SK-N-MC (cell line): ENCODE measurements at regions not wholly inside any gene's neighbourhood (a gene's known extent, or its start where the extent isn't known, plus 50 kb on each side); places are given as distances from the start of the nearest gene placed in this dataset.

Experiments
- EZH2 ChIP-seq: fragments of 200-600 bp; sonication (generic); IDR thresholded peaks from one replicate; pipeline ENCODE4 v1.6.1; 2017; ENCODE audit warnings: antibody characterized with exemption
- FOXP2 ChIP-seq: optimal IDR thresholded peaks from 2 replicates; pipeline ENCODE3; 2011; ENCODE audit warnings: mild to moderate bottlenecking, moderate library complexity; ENCODE audit not compliant: insufficient read depth; ENCODE audit errors: extremely low read length, control extremely low read depth
- POLR2AphosphoS5 ChIP-seq: IDR thresholded peaks from 2 replicates; pipeline ENCODE4 v1.6.1; 2012; ENCODE audit warnings: mild to moderate bottlenecking, low read depth, low read length, borderline replicate concordance

- no peak for TF ChIP-seq POLR2AphosphoS5
- TF ChIP-seq EZH2, result no peak
- TF ChIP-seq FOXP2, result no peak
Observed at GRCh38 chr2:225254363-225254762, 145.1 kb upstream of the NYAP2 start.
